Liver (tissue), 8 donors: ENCODE measurements at regions not wholly inside any gene's neighbourhood (a gene's known extent, or its start where the extent isn't known, plus 50 kb on each side); places are given as distances from the start of the nearest gene placed in this dataset.

Source experiments
- DNase-seq: peaks from one replicate; pipeline ENCODE4 v3.0.0-alpha.2; 2017; ENCODE audit warnings: low spot score
- H3K27ac ChIP-seq, 2 donors: one replicate each; pipeline ENCODE4 v1.7.0; 2013; ENCODE audit warnings: inconsistent platforms in 2 of 2, low read length in 2 of 2, control low read depth in 1 of 2, low read depth in 1 of 2, mild to moderate bottlenecking in 1 of 2
- H3K27me3 ChIP-seq, 4 donors: one replicate each; pipeline versions ENCODE4 v1.6.1 to v1.7.0; 2013; ENCODE audit warnings: low read length in 3 of 4, inconsistent platforms in 1 of 4, mild to moderate bottlenecking in 1 of 4, moderate library complexity in 1 of 4; ENCODE audit not compliant: control insufficient read depth in 4 of 4, insufficient read depth in 4 of 4
- H3K36me3 ChIP-seq, 4 donors: one replicate each; pipeline versions ENCODE4 v1.6.1 to v1.7.0; 2013; ENCODE audit warnings: low read length in 3 of 4, mild to moderate bottlenecking in 3 of 4, low read depth in 1 of 4, moderate library complexity in 1 of 4; ENCODE audit not compliant: control insufficient read depth in 4 of 4, insufficient read depth in 3 of 4
- H3K4me1 ChIP-seq, 4 donors: one replicate each; pipeline versions ENCODE4 v1.6.1 to v1.7.0; 2013; ENCODE audit warnings: low read length in 3 of 4, mild to moderate bottlenecking in 3 of 4, moderate library complexity in 1 of 4; ENCODE audit not compliant: control insufficient read depth in 4 of 4, insufficient read depth in 4 of 4
- H3K4me3 ChIP-seq, 3 donors: one replicate each; pipeline versions ENCODE4 v1.6.1 to v1.7.0; 2013; ENCODE audit warnings: low read length in 3 of 3, control low read depth in 1 of 3, low read depth in 1 of 3, mild to moderate bottlenecking in 1 of 3
- H3K9ac ChIP-seq, 2 donors: one replicate each; pipeline ENCODE4 v1.7.0; 2013; ENCODE audit warnings: low read length in 2 of 2, mild to moderate bottlenecking in 2 of 2, moderate library complexity in 2 of 2, control low read depth in 1 of 2, low read depth in 1 of 2
- H3K9me3 ChIP-seq, 4 donors: one replicate each; pipeline versions ENCODE4 v1.6.1 to v1.7.0; 2013; ENCODE audit warnings: low read length in 3 of 4; ENCODE audit not compliant: control insufficient read depth in 4 of 4
- ATF3 ChIP-seq: IDR thresholded peaks from 2 replicates; pipeline ENCODE4 v1.6.1; 2016; ENCODE audit warnings: antibody characterized with exemption
- CTCF ChIP-seq: fragments of 150-350 bp; IDR thresholded peaks from 2 replicates; pipeline ENCODE4 v1.5.1; 2017; ENCODE audit warnings: improper control_type of control experiment, low read depth, low read length; ENCODE audit not compliant: missing input control
- EGR1 ChIP-seq, 2 donors: IDR thresholded peaks; 2 replicates each; pipeline ENCODE4 v1.6.1; 2016 to 2018; ENCODE audit warnings: antibody characterized with exemption in 2 of 2, low read depth in 2 of 2
- FOXA1 ChIP-seq: IDR thresholded peaks from 2 replicates; pipeline ENCODE4 v1.6.1; 2016; ENCODE audit warnings: antibody characterized with exemption
- FOXA2 ChIP-seq: IDR thresholded peaks from 2 replicates; pipeline ENCODE4 v1.6.1; 2016; ENCODE audit warnings: antibody characterized with exemption
- GABPA ChIP-seq, 2 donors: IDR thresholded peaks in 1 of 2; conservative IDR thresholded peaks in 1 of 2; 2 replicates each; pipeline ENCODE4 v1.6.1; 2016; ENCODE audit warnings: antibody characterized with exemption in 2 of 2, mild to moderate bottlenecking in 1 of 2, moderate library complexity in 1 of 2
- HNF4A ChIP-seq, 2 donors: conservative IDR thresholded peaks; 2 replicates each; pipeline ENCODE4 v1.6.1; 2016; ENCODE audit warnings: antibody characterized with exemption in 2 of 2, mild to moderate bottlenecking in 2 of 2
- HNF4G ChIP-seq: IDR thresholded peaks from 2 replicates; pipeline ENCODE4 v1.6.1; 2016; ENCODE audit warnings: antibody characterized with exemption
- JUND ChIP-seq, 2 donors: IDR thresholded peaks; 2 replicates each; pipeline ENCODE4 v1.6.1; 2016; ENCODE audit warnings: antibody characterized with exemption in 2 of 2
- MAX ChIP-seq: IDR thresholded peaks from 2 replicates; pipeline ENCODE4 v1.6.1; 2016; ENCODE audit warnings: antibody characterized with exemption
- NR2F2 ChIP-seq: IDR thresholded peaks from 2 replicates; pipeline ENCODE4 v1.6.1; 2016; ENCODE audit warnings: antibody characterized with exemption
- RAD21 ChIP-seq, 2 donors: IDR thresholded peaks; 2 replicates each; pipeline ENCODE4 v1.6.1; 2016; ENCODE audit warnings: antibody characterized with exemption in 2 of 2, mild to moderate bottlenecking in 2 of 2
- REST ChIP-seq: IDR thresholded peaks from 2 replicates; pipeline ENCODE4 v1.6.1; 2016; ENCODE audit warnings: antibody characterized with exemption, mild to moderate bottlenecking
- RXRA ChIP-seq, 2 donors: IDR thresholded peaks; 2 replicates each; pipeline ENCODE4 v1.6.1; 2017 to 2018; ENCODE audit warnings: antibody characterized with exemption in 2 of 2, mild to moderate bottlenecking in 1 of 2
- SP1 ChIP-seq: IDR thresholded peaks from 2 replicates; pipeline ENCODE4 v1.6.1; 2018; ENCODE audit warnings: antibody characterized with exemption, mild to moderate bottlenecking
- TAF1 ChIP-seq: conservative IDR thresholded peaks from 2 replicates; pipeline ENCODE4 v1.6.1; 2016; ENCODE audit warnings: antibody characterized with exemption, mild to moderate bottlenecking
- YY1 ChIP-seq: IDR thresholded peaks from 2 replicates; pipeline ENCODE4 v1.6.1; 2016; ENCODE audit warnings: antibody characterized with exemption, mild to moderate bottlenecking
- ZBTB33 ChIP-seq: IDR thresholded peaks from 2 replicates; pipeline ENCODE4 v1.6.1; 2016; ENCODE audit warnings: antibody characterized with exemption
- whole genome bisulfite sequencing: extraction: QIAGEN DNeasy Blood & Tissue Kit; methylation state at CpG from one replicate; pipeline ENCODE4 v1.1.7; 2013; 5-methylcytosine and 5-hydroxymethylcytosine counted together
- donor health status: healthy.
- donor health status: healthy.
- donor health status: healthy.
- donor health status: healthy.
- donor health status: healthy.

- no peak for TF ChIP-seq NR2F2
- no peak for TF ChIP-seq RXRA (IDR thresholded peaks at IDR 0.05)
- no peak for TF ChIP-seq JUND (IDR thresholded peaks at IDR 0.05)
Measured at GRCh38 chr4:142917678-142918077, 71.6 kb upstream of the INPP4B start (continued).

GRCh38 chr4:142922720-142923119 is 76.6 kb upstream of the INPP4B start:
- no peaks in the 10 kb centered on the region for H3K36me3 ChIP-seq
- H3K4me1 ChIP-seq: no peaks in the 10 kb centered on the region
- 63% methylated on average over 1 of the region's 1 CpG for WGBS
- no peak overlapping the region for H3K27ac ChIP-seq
- H3K9me3 ChIP-seq: no peaks in the 10 kb centered on the region
- H3K9ac ChIP-seq: no peak overlapping the region
- no peak overlapping the region for H3K4me3 ChIP-seq
- no peak for DNase-seq
- TF ChIP-seq ATF3 (no peak), RXRA (IDR thresholded peaks at IDR 0.05) (no peak)
- H3K27me3 ChIP-seq: no peaks in the 10 kb centered on the region

- TF ChIP-seq ZBTB33: no peak
- no peak for TF ChIP-seq EGR1 (IDR thresholded peaks at IDR 0.05; ENCODE audit: low read depth in 2 of 2)
- TF ChIP-seq CTCF: no peak
- TF ChIP-seq GABPA (IDR thresholded peaks at IDR 0.05 in 1 of 2, conservative IDR thresholded peaks at IDR 0.05 in 1 of 2): no peak
- TF ChIP-seq MAX: no peak
- TF ChIP-seq YY1: no peak
- TF ChIP-seq NR2F2: no peak
- no peak for TF ChIP-seq TAF1
- no peak for TF ChIP-seq RAD21 (IDR thresholded peaks at IDR 0.05)
- no peak for TF ChIP-seq ATF3
- no peak for TF ChIP-seq FOXA2
- TF ChIP-seq HNF4G: no peak
- TF ChIP-seq JUND (IDR thresholded peaks at IDR 0.05): no peak
- no peak for TF ChIP-seq HNF4A (conservative IDR thresholded peaks at IDR 0.05)
- no peak for TF ChIP-seq SP1
- TF ChIP-seq REST: no peak
- TF ChIP-seq RXRA (IDR thresholded peaks at IDR 0.05): no peak
- no peak for TF ChIP-seq FOXA1
- Histone ChIP-seq H3K36me3 (no peaks in the 10 kb centered on the region), H3K27ac (no peak overlapping the region), H3K9me3 (no peaks in the 10 kb centered on the region), H3K27me3 (no peaks in the 10 kb centered on the region), H3K4me1 (no peaks in the 10 kb centered on the region), H3K9ac (no peak overlapping the region), H3K4me3 (no peak overlapping the region)
- no peak for DNase-seq
Measured at GRCh38 chr4:142923619-142924018, 77.5 kb upstream of the INPP4B start.
